Choroid plexus epithelial cell (primary cell): ENCODE measurements at regions not wholly inside any gene's neighbourhood (a gene's known extent, or its start where the extent isn't known, plus 50 kb on each side); places are given as distances from the start of the nearest gene placed in this dataset.
"Not testable (repeated sequence)": the region's sequence is repeated elsewhere in the genome, so short reads cannot be mapped to it uniquely, and the experiment has no call there.

Experiments
- DNase-seq: peaks from one replicate; pipeline ENCODE4 v3.0.0-alpha.2; 2010; ENCODE audit warnings: low read depth
- H3K4me3 ChIP-seq: 2 replicates; pipeline ENCODE4 v1.5.1; 2011; ENCODE audit warnings: low read depth, mild to moderate bottlenecking, control low read depth, low read length, moderate library complexity
- CTCF ChIP-seq: conservative IDR thresholded peaks from 2 replicates; pipeline ENCODE4 v1.5.1; 2011; ENCODE audit warnings: low read depth, mild to moderate bottlenecking, control low read depth, inconsistent platforms, low read length, moderate library complexity

- DNase-seq: no peak
- no peak for TF ChIP-seq CTCF
- no peak overlapping the region for H3K4me3 ChIP-seq
Observed at GRCh38 chr16:17557480-17557879, 86.7 kb upstream of the XYLT1 start.

- no peak overlapping the region for H3K4me3 ChIP-seq
- peak; percentile 26 for DNase-seq
- TF ChIP-seq CTCF: peak; percentile 64
Observed at GRCh38 chr16:17556276-17557052, 85.7 kb upstream of the XYLT1 start.

GRCh38 chr16:17555176-17555575 lies 84.4 kb upstream of the XYLT1 start:
- no peak for TF ChIP-seq CTCF
- DNase-seq: peak; percentile 44
- H3K4me3 ChIP-seq: no peak overlapping the region

GRCh38 chr16:17552351-17552750 lies 81.6 kb upstream of the XYLT1 start:
- no peak for TF ChIP-seq CTCF
- no peak overlapping the region for H3K4me3 ChIP-seq
- no peak for DNase-seq

- DNase-seq, H3K4me3 ChIP-seq: not testable (repeated sequence)
Observed at GRCh38 chr16:17551682-17552081, 80.9 kb upstream of the XYLT1 start.

- DNase-seq: no peak
Observed at GRCh38 chr16:17548825-17549224, 78.1 kb upstream of the XYLT1 start.

GRCh38 chr16:17544785-17545184 lies 74.0 kb upstream of the XYLT1 start:
- DNase-seq: no peak
- TF ChIP-seq CTCF: peak; percentile 6

More at GRCh38 chr16:17548825-17549224, 78.1 kb upstream of the XYLT1 start:
- no peak for TF ChIP-seq CTCF
- no peak overlapping the region for H3K4me3 ChIP-seq

More at GRCh38 chr16:17544785-17545184, 74.0 kb upstream of the XYLT1 start:
- H3K4me3 ChIP-seq: no peak overlapping the region
